DMS 273 treated with DMSO at 0.1 percent for 48 hours (cell line): ENCODE measurements at regions not wholly inside any gene's neighbourhood (a gene's known extent, or its start where the extent isn't known, plus 50 kb on each side); places are given as distances from the start of the nearest gene placed in this dataset.
"Not testable (repeated sequence)": the region's sequence is repeated elsewhere in the genome, so short reads cannot be mapped to it uniquely, and the experiment has no call there.

Experiments
- DNase-seq: peaks from one replicate; lab custom pipeline; 2025; lab: John Stamatoyannopoulos, UW

DNA sequence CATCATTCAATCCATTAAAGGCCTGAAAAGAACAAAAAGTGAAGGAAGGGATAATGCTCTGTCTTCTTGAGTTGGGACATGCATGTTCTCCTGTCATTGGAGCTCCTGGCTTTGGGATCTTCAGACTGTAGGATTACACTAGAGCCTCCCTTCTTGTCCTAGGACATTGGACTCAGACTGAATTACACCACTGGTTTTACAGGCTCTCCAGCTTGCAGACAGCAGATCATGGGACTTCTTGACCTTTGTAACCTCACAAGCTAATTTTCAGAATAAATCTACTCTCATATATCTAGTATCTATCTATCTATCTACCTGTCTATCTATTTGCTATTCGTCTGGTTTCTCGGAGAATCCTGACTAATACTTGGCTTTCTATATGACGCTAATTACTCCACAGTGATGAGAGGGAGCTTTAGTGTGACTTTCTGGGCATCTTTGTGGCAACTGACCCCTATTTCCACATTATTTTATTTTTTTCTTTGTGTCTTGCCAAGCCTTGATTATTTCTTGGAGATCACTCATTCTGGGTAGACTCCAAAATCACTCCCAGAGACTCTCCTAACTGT, 151.9 kb upstream of the ZNF184 start:
- no peak for DNase-seq

DNA sequence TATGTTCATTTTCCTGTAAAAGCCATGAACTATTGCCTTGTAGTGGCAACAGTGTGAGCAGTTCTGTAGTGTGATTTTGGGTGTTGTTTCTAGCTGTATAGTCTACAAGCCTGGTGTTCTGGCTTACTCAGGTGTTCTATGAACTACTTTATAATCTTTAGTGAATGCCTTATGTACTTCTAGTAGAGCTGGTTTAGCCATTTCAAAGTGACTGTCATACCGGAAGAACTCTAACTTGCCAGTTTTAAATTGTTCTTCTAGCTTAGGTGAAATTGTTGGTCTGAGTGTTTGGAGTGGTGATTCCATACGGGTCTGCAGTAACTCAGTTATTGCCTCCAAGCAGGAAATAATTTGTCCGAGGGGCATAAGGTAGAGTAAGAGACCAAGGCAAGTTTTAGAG, 150.2 kb upstream of the ZNF184 start:
- no peak for DNase-seq

DNA sequence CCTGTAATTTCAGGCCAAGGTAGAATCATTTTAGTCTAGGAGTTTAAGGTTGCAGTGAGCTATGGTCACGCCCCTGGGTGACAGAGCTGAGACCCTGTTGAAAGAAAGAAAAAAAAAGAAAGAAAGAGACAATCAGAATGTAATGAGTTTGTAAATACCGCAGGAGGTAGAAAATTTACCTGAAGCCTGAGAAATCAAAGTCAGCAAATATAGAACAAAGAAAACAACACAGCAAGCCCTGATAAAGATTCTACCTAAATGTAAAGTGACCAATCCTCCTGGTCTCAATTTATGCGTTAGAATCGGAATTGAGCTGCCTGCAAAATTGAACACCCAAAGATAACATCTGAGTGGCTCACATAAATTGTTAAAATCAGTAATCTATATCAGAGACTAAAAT, 146.5 kb upstream of the ZNF184 start:
- DNase-seq, result no peak

DNA sequence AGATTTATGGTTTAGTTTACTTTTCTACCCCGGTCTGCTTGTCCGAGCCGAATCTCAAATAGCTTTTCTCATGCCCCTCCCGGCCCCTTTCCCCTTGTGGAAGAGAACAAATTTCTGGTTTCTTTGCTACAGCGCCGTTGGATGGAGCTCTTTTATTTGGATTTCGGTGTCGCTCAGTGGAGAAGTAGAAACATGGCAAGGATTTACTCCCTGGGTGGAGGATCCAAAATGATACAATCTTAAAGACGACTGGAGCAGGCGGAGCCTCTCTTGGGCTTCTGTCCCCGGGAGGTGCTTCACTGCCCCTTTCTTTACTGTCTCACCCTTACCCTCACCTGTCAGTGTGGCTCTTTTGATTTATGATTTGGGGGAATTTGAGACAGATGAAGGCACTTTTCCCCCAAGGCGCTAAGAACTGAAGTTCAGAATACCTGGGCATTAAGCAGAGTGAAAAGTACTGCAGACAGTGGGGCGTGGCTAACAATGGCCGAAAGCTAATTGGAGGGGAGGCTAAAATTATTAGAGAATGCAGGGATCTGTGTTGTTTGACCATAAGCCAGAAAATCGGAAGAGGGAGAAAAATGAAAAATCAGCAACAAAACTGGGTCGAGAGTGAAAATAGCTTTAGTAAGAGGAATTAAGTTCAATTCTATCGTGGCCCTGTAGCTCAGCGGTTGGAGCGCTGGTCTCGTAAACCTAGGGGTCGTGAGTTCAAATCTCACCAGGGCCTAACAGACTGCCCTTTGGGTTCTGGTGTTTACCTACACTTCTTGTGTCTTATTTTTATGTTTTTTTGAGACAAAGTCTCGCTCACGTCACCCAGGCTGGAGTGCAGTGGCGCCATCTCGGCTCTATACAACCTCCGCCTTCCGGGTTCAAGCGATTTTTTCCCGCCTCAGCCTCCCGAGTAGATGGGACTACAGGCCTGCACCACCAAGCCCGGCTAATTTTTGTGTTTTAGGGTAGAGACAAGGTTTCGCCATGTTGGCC, 145.1 kb upstream of the ZNF184 start:
- peak; percentile 68 for DNase-seq

DNA sequence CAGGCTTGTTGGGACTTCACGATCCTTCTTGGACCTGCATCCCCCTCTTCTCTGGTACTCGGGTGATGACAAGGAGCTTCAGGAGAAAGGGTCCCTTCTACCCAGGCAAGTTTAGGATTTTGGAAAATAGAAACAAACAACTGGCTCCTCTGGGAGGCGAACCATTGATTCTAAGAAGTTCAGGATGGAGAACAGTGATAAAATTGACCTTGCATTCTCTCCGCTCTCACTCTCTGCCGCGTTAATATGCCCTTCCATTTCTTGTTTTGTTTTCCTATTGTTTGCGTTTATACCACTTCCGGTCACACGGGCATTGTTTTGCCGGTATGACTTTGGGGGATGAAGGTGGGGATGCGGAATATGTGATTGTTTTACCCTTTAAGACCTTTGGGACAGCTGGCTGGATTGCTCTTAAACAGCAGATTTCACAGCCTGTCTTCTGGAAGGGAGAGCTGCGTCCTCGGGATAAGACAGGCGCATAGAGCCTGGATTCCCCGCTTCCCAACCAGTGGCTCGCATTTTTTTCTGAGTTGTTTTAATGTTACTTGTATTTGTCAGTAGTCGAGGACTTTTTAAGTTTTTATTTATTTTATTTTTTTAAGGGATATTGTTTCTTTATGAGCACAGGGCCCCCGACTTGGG, 144.3 kb upstream of the ZNF184 start:
- DNase-seq, result no peak

DNA sequence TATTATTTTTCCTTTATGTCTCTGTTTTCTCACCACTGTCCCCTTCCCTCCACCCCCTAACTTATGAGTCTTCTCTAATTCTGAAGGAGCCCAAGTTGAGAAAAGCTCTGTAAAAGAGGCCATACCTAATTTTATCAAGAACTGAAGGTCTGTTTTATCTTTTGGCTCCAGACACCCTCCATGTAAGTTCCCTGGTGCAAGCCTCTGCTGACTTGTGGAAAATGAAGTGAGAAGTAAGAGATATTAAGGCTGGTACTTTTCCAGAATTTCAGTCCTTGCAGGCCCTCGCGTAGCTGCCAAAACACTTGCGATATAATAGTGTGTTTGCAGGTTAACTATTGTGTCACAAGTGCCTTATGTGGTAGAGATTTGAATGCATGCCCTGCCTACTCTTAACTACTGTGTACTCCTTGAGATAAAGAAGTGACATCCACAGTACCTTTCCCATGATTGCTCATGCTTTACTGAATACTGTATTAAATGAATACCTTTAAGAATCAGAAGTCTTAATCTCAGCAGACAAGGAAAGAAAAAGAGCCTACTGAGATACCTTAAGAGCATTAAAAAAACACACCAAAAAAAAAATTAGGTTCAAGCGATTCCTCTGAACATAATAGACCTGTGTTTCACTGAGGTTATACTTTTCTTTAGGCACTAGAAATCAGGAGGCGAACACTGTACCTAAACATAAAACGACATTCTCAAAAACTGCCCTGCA, 143.6 kb upstream of the ZNF184 start:
- DNase-seq, result no peak

DNA sequence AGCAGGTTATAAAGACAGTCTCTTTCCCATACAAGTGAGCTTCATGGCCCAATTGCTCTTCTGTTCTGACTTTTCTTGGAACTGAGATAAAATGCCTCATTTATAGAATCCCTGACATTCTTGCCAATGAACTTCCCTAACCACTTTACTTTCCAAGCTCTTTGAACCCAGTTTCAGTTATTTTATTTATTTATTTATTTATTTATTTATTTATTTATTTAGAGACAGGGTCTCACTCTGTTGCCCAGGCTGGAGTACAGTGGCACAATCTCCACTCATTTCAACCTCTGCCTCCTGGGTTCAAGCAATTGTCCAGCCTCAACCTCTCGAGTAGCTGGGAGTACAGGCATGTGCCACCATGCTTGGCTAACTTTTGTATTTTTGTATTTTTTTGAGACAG, 138.5 kb upstream of the ZNF184 start:
- no peak for DNase-seq

DNA sequence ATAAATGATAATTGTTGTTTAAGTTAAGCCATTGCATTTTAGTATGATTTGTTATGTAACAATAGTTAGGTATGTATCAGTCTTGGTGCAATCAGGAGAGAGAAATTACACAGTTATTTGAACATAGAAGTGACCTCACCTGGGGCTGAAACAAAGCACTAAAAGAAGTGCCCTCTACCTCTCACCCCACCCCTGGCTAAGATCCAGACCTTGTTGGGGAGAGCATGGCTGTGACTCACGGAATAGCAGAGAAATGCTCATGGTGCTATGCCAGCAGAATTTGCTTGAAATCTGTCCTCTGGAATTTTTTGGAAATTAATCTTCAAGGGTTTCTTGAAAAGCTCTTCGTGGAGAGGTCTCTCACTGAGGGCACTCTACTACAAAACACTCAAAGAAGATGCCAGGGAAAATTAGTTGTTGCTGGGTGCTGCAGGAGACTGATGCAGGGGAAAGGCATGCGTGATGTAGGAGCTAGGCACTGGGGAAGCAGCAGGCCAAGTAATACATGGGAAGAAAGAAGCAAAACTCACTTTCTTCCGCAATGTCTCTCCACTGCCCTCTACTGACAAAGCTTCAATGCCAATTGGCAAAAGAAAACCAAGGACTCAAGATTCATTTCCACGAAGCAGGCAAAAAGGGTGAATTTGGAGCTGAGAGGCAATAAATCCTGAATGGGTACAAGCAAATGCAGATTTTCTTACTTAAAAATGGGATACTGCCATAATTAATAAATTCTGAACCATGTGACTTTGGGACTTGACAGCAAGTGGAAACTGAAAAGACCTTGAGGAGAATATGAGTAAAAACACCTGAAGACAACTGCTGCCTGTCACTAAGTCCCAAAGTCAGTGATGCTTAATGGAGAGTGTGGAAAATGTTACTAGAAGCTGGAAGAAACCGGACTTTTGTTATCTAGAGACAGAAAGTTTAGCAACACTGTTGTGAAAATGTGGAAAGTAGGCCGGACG, 136.3 kb upstream of the ZNF184 start:
- peak; percentile 19 for DNase-seq

DNA sequence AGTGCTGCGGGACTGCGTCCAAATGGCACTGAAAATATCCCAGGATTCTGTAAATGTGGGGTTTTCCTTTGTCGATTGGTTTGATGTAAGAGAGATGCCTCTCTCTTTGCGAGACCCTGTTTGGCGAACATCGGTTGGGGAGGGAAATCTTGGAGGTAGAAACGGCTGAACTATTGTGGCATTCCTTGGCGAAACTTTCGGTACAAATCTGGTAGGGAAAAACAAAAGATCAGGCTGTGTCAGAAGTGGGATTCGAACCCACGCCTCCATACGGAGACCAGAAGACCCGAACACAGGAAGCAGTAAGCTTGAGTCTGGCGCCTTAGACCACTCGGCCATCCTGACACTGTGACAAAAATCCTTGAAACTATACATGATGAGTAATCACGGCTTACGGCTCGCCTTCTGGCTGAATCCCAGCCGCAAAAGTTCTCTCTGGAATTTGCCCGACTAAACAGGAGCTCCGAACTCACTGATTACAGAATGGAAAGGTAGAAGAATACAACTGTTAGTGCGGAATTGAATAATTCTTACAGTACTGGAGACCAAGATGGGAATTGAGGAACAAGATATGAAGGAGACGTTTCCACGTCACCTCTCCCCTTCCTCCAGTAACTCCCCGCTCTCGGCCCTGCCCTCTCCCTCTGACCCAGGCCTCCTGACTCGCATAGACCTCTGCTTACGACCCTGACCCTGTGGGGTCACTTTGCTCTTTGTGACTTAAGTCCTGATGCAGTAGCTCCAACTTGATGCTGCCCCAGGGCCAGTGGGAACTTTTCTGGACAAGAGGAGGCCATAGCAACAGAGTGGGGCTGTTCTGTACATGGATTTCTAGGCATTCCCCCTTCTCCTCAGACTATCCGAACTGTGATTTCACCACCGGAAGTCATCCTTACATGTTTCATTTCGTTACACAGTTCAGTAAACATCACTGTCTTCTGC, 132.8 kb upstream of the ZNF184 start:
- DNase-seq, result peak; percentile 66

DNA sequence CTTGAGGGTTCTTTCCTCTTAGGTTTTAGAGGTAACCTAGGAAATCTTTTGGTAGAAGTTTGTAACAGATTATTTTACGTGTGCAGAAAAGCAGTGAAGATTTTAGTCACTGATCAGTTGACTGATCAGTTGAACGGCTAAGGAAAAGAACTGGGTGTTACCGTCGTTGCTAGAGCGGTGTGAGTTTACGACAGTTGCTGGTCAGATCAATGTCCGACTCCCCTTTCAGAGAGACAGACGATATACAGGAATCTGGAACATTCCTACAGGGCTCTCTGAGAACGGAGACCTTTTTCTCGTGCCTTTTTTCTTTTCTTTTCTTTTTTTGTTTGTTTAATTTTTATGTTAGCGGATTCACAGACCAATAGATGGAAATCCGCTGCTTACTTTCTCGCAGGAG, 132.1 kb upstream of the ZNF184 start:
- DNase-seq, result no peak

DNA sequence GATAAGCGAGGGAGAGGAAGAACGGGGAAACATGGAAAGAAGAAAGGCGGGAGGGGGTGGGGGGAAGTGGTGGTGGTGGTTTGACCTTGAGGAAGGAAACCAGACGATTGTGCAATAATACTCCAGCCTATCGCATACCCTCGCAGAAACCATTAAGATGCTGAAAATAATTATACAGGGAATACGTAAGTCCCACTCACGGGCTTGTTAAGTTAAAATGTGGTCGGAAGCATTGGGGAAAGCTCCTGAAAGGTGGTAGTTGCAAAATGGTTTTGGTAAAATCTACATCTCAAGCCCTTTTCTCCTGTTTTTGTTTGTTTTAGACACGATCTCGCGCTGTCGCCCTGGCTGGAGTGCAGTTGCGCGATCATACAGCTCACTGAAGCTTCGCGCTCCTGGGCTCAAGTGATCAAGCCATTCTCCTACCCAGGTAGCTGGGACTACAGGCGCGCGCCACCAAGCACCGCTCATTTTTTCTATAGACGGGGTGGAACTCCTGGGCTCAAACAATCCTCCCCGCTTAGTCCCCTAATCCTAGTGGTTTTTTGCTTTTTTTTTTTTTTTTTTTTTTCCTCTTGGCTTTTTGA, 128.9 kb upstream of the ZNF184 start:
- no peak for DNase-seq

DNA sequence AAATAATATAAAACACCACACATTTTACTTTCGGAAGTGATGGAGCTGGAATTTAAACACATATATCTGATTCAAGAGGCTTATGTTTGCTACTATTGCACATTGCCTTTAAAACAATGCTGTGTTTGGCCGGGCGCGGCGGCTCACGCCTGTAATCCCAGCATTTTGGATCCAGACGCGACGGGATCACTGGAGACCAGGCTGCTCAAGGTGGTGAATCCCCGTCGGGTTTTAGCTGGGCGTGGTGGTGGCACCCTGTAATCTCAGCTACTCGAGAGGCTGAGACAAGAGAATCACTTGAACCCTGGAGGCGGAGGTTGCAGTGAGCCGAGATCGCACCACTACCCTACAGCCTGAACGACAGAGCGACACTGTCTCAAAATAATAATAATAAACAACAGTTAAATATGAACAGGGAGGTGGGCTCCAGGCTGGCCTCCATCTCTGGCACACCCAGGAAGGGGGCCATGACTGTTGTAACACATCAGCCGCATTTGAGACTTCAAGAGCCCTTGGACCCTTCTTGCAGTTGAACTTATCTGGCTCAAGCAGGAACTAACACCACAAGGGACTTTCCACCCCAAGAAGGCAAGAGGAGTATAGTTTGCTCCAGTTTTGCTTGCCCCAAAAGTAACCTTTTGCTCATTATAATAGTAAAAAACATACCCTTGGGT, 127.1 kb upstream of the ZNF184 start:
- no peak for DNase-seq

DNA sequence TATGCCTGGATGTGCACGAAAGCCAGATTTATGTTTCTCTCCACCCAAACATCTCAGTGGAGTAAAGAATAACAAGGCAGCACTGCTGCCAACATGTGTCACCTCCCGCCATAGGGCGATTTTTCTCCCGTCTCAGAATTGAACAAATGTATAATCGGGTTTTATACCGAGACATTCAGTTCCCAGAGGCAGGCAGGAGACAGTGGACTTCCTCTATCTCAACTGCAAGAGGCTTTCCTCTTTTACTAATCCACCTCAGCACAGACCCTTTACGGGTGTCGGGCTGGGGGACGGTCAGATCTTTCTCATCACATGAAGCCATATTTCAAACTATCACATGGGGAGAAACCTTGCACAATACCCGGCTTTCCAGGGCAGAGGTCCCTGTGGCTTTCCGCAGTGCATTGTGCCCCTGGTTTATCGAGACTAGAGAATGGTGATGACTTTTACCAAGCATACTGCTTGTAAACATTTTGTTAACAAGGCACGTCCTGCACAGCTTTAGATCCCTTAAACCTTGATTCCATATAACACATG, 124.2 kb upstream of the ZNF184 start:
- not testable (repeated sequence) for DNase-seq

DNA sequence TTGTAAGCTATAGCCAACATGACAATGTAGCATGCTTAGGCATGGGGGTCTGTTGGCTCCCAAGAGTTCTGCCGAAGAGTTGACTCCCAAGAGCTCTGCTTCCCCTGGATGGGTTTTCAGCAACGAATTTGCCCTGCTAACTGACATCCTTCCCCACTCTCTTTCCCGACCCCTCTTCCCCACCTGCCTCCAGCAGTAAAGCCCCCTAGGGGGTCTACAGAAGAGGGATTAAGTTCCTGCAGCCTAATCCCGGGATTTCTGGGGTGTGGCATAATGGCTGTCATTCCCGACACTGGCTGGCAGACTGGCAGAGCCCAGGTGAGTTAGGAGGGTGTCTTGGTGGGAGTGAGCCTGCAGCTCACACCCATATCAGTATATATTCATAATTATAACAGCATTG, 121.0 kb upstream of the ZNF184 start:
- DNase-seq, result no peak

DNA sequence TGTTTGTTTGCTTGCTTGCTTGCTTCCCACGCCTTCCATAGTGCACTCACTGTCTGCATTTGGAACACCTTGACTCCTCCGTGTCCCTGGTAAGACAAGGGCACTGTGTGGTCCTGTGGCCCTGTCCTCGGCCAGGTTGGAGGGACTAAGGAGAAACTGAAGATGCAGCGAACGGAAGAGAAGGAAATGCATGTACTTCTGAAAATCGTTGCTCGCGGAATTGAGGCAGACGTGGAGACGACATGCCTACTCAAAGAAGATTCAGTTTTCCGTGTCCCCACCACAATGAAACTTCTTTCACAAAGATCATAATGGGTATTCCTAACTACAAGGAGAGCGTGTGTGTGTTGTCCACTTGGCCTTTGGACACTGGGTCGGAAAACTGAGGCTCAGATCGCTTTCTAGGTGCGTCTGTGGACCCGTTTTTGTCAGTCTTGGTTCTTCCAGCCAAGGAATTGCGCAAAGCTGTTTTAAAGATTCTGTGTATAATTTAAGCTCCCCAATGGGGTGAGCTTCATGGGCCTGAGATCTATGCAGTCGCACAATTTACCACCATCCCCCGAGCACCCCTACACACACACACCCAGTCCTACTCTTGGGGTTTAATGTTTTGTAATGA, 120.4 kb upstream of the ZNF184 start:
- DNase-seq, result no peak

DNA sequence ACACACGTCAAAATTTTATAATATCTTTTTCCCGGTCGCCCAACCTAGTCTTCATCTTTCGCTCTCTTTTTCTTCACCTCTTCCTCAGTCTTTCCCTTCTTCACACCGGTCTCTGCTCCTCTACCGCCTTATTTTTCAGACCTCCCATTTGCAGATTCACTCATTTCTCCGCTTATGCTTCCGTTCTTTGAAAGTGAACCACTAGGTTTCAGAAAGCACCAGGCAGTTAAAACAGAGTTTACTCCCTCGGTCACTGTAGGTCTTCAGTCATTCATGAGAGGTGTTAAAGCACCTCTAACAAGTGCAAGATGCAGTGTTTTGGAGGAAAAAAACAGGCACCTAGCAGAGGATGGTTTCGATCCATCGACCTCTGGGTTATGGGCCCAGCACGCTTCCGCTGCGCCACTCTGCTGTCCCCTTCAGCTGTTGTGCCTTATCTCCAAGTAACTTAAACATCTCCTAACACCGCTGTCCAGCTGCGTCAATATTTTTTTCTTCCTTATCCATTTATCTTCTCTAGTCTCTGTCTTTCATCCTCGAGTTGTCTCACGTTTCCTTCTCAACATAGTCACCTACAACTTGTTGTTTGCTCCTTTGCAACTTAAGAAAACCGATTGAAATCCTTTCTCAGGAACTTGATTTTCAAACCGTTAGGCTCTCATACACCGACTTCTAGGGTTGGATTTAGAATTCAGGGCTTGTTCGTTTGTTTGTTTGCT, 119.7 kb upstream of the ZNF184 start:
- DNase-seq, result peak; percentile 94

DNA sequence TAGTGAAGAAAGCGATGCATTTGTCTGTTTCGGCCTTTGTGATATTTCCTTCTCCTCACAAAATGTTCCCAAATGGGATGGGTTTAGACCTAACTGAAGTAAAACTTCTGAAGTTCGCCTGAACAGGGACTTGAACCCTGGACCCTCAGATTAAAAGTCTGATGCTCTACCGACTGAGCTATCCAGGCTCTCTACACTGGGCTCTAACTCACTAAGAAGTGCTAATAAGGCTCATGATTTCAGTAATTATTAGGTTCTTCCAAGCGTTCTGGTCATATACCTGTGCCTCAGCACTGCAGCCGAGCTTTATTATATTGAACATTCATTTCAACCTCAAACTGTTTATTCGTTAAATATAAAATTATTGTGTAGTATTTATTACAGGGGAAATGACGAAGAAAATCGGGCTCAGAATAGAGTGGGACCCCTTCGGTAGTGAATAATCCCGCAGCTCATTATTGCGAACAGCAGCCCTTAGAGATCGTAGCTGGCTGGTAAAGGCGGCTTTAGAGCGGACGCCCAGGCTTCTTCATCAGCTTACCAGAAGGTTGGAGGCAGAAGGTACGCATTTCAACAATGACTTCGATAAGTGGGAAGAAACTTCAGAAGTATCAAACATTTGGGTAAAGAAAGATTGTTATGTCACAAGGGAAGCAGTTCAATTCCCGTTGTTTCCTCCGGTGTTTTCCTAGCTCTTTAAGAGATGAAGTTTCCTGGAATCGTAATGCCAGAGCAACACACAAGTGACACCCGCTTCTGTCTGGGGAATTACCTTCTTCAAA, 119.0 kb upstream of the ZNF184 start:
- DNase-seq, result peak; percentile 65
